DOHH2 (cell line): ENCODE measurements at regions not wholly inside any gene's neighbourhood (a gene's known extent, or its start where the extent isn't known, plus 50 kb on each side); places are given as distances from the start of the nearest gene placed in this dataset.

Source experiments
- H3F3A ChIP-seq: fragments of 200-600 bp; sonication (generic), shearing (Covaris generic); 2 replicates; pipeline ENCODE4 v1.6.0; 2016; ENCODE audit warnings: antibody characterized with exemption, mild to moderate bottlenecking; ENCODE audit not compliant: control insufficient read depth, insufficient read depth
- H3K27ac ChIP-seq: fragments of 200-600 bp; sonication (generic); 2 replicates; pipeline ENCODE4 v1.5.1; 2014; ENCODE audit warnings: low read depth, mild to moderate bottlenecking, low read length, moderate library complexity
- H3K27me3 ChIP-seq: fragments of 200-600 bp; sonication (generic); 2 replicates; pipeline ENCODE4 v1.6.1; 2014; ENCODE audit warnings: mild to moderate bottlenecking, low read length, mixed read lengths; ENCODE audit not compliant: control insufficient read depth
- H3K36me3 ChIP-seq: fragments of 200-600 bp; sonication (generic); 2 replicates; pipeline ENCODE4 v1.6.1; 2014; ENCODE audit warnings: mild to moderate bottlenecking, low read length, moderate library complexity, mixed read lengths; ENCODE audit not compliant: control insufficient read depth
- H3K4me1 ChIP-seq: fragments of 200-600 bp; sonication (generic); 2 replicates; pipeline ENCODE4 v1.6.1; 2014; ENCODE audit warnings: mild to moderate bottlenecking, low read length, mixed read lengths; ENCODE audit not compliant: control insufficient read depth
- H3K4me2 ChIP-seq: fragments of 200-600 bp; sonication (generic); 2 replicates; pipeline ENCODE4 v1.6.0; 2014; ENCODE audit warnings: mild to moderate bottlenecking, low read length, moderate library complexity
- H3K4me3 ChIP-seq: fragments of 200-600 bp; sonication (generic); 2 replicates; pipeline ENCODE4 v1.5.1; 2014; ENCODE audit warnings: mild to moderate bottlenecking, low read length, mixed read lengths
- H3K79me2 ChIP-seq: fragments of 200-600 bp; sonication (generic); 2 replicates; pipeline ENCODE4 v1.6.1; 2014; ENCODE audit warnings: mild to moderate bottlenecking, low read length, mixed read lengths; ENCODE audit not compliant: control insufficient read depth
- H3K9me2 ChIP-seq: fragments of 200-600 bp; sonication (generic); replicated peaks from 2 replicates; pipeline ENCODE4 v1.6.1; 2014; ENCODE audit warnings: mild to moderate bottlenecking, low read length, mixed read lengths; ENCODE audit not compliant: control insufficient read depth
- H3K9me3 ChIP-seq: fragments of 200-600 bp; sonication (generic); 2 replicates; pipeline ENCODE4 v1.6.1; 2014; ENCODE audit warnings: antibody characterized with exemption, low read length, mixed read lengths; ENCODE audit not compliant: control insufficient read depth, insufficient read depth
- H4K20me1 ChIP-seq: fragments of 200-600 bp; sonication (generic); 2 replicates; pipeline ENCODE4 v1.6.0; 2014; ENCODE audit warnings: low read depth, mild to moderate bottlenecking, antibody characterized with exemption, low read length, moderate library complexity; ENCODE audit not compliant: control insufficient read depth, insufficient read depth
- CTCF ChIP-seq: fragments of 200-600 bp; sonication (generic); IDR thresholded peaks from one replicate; pipeline ENCODE4 v1.5.1; 2014; ENCODE audit warnings: antibody characterized with exemption, mild to moderate bottlenecking, low read depth, low read length; ENCODE audit not compliant: poor library complexity, severe bottlenecking
- EZH2phosphoT487 ChIP-seq: fragments of 200-600 bp; sonication (generic); IDR thresholded peaks from 2 replicates; pipeline ENCODE4 v1.6.1; 2017; ENCODE audit warnings: borderline replicate concordance, mild to moderate bottlenecking, antibody characterized with exemption, low read length, moderate library complexity, mixed read lengths

DNA sequence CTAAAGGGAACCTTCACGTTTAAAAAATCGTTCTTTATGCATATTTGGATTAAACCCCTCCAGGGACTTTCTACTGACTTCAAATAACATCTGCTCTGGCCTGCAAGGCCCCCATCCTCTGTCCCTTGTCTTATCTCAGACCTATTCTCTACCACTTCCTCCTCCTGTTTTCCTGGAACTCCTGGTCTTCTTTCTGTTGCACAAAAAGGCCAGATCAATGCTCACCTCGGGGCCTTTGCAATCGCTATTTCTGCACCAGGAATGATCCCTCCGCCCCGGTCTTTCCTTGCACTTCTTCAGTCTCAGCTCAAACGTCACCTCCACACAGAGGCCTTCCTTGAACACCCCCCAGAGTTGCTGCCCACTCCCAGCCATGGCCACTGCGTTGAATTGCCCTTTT lies 57.6 kb upstream of the BEGAIN start:
- Histone ChIP-seq H3K9me3 (no peaks in the 10 kb centered on the region), H3K4me1 (peaks cover 7% of the 10 kb centered on the region; the same call in 1 of the 2 replicates), H3K4me2 (no peak overlapping the region), H3K27ac (no peak overlapping the region), H4K20me1 (no peaks in the 10 kb centered on the region), H3K36me3 (no peaks in the 10 kb centered on the region), H3K27me3 (0 out of 2 replicates have a peak, but pooled peaks cover 4% of the 10 kb centered on the region), H3K9me2 (no peaks in the 10 kb centered on the region), H3K4me3 (no peak overlapping the region), H3F3A (no peaks in the 10 kb centered on the region), H3K79me2 (no peaks in the 10 kb centered on the region)
- TF ChIP-seq EZH2phosphoT487, result no peak

DNA sequence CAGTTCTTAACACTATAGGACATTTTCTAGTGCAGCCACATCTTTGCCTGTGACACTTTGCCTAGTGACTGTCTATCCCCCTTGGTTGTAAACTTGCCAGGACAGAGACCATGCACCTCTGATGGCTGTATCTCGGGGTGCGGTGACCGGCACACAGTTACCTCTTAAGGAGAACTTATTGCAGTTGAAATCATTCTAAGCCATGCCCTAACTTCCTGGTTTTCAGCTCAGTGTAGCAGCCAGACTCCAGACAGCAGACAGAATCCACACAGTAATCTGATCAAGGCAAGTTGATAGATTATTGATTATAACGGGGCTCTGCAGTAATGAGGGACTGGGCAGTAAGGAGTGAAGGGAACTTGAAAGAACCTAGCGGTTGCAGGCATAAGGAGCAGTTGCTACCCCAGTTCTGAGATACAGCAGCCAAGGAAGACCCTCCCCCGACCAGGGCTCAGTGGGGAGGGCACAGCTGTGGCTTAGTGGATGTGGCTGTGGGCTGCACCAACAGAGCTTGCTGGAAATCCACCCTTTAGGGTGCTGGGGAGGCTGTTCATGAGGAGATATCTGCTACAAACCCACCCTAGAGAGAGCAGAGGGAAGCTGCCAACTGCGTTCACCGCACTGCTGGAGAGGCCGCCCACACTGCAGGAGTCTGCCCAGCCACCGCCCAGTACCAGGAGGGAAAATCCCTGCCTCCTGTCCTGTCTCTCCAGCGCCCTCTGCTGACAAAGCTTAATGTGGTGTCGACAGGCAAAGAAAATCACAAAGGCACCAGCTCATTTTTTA lies 58.2 kb upstream of the BEGAIN start:
- H3K4me1 ChIP-seq, result peaks cover 4% of the 10 kb centered on the region; the same call in 1 of the 2 replicates
- no peaks in the 10 kb centered on the region for H3K36me3 ChIP-seq
- 0 out of 2 replicates have a peak, but pooled peaks cover 4% of the 10 kb centered on the region for H3K27me3 ChIP-seq
- no peaks in the 10 kb centered on the region for H3K9me2 ChIP-seq
- no peak overlapping the region for H3K4me3 ChIP-seq
- no peak overlapping the region for H3K4me2 ChIP-seq
- no peaks in the 10 kb centered on the region for H3K79me2 ChIP-seq
- no peak for TF ChIP-seq EZH2phosphoT487
- peak; percentile 78 for TF ChIP-seq CTCF
- no peak overlapping the region for H3K27ac ChIP-seq
- H3F3A ChIP-seq, result no peaks in the 10 kb centered on the region
- no peaks in the 10 kb centered on the region for H4K20me1 ChIP-seq
- no peaks in the 10 kb centered on the region for H3K9me3 ChIP-seq

GRCh38 chr14:100645982-100646314 lies 58.7 kb upstream of the BEGAIN start:
- H3K4me2 ChIP-seq, result no peak overlapping the region
- H3F3A ChIP-seq, result no peaks in the 10 kb centered on the region
- H3K79me2 ChIP-seq, result no peaks in the 10 kb centered on the region
- no peaks in the 10 kb centered on the region for H3K4me1 ChIP-seq
- no peaks in the 10 kb centered on the region for H3K9me3 ChIP-seq
- no peaks in the 10 kb centered on the region for H3K36me3 ChIP-seq
- H4K20me1 ChIP-seq, result no peaks in the 10 kb centered on the region
- no peaks in the 10 kb centered on the region for H3K9me2 ChIP-seq
- no peak overlapping the region for H3K4me3 ChIP-seq
- H3K27ac ChIP-seq, result no peak overlapping the region
- TF ChIP-seq CTCF (no peak), EZH2phosphoT487 (no peak)
- H3K27me3 ChIP-seq, result no peaks in the 10 kb centered on the region

DNA sequence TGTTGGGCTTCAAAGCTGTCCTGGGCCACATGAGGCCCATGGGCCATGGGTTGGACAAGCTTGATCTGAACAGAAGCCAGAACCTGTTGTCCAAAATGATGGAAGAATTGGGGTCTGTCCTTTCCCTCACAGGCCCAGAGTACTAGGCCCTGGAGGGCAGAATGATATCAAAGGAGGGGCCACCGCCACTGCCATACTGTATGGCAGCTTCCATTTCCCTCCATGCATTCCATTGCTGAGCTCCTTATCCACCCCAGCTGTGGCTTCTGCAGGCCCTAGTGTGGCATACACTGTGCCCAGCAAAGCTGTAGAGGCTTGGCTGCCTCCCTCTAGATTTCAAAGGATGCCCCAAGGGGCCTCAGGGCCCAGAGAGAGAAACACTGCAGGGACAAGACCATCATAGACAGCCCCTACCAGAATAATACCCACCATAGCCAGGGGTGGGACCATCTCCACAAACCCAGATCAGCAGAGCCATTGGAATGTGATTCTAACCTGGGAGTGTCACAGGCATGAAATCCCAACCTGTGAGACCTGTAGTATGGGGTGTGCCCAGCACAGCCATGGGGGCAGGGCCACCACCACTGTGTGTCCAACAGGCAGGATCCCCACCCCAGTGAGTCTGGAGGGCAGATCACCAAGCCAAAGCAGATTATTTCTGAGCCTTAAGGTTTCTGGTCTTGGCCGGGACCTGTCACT lies 61.4 kb upstream of the BEGAIN start:
- H3K4me2 ChIP-seq, result no peak overlapping the region
- no peak overlapping the region for H3K4me3 ChIP-seq
- H3K27ac ChIP-seq, result no peak overlapping the region
- no peaks in the 10 kb centered on the region for H3K36me3 ChIP-seq
- H3K9me3 ChIP-seq, result no peaks in the 10 kb centered on the region
- no peaks in the 10 kb centered on the region for H3K79me2 ChIP-seq
- no peak for TF ChIP-seq EZH2phosphoT487
- no peak for TF ChIP-seq CTCF
- H4K20me1 ChIP-seq, result no peaks in the 10 kb centered on the region
- no peaks in the 10 kb centered on the region for H3K27me3 ChIP-seq
- H3K4me1 ChIP-seq, result 0 out of 2 replicates have a peak, but pooled peaks cover 2% of the 10 kb centered on the region
- H3K9me2 ChIP-seq, result no peaks in the 10 kb centered on the region
- H3F3A ChIP-seq, result no peaks in the 10 kb centered on the region
